ENCODE measurements at regions not wholly inside any gene's neighbourhood (a gene's known extent, or its start where the extent isn't known, plus 50 kb on each side); places are given as distances from the start of the nearest gene placed in this dataset.

- TF ChIP-seq CTCF (IDR thresholded peaks at IDR 0.05; ENCODE audit: low read depth, low read length, poor library complexity, severe bottlenecking) (no peak), EZH2phosphoT487 (IDR thresholded peaks at IDR 0.05; ENCODE audit: borderline replicate concordance, low read length) (no peak)
- no peaks in the 10 kb centered on the region for H3F3A ChIP-seq (ENCODE audit: control insufficient read depth, insufficient read depth)
- no peak overlapping the region for H3K4me2 ChIP-seq (ENCODE audit: low read length)
Observed at GRCh38 chr3:145869958-145870357, 291.0 kb downstream of the PLOD2 start.

GRCh38 chr3:145882436-145882835 lies 278.5 kb downstream of the PLOD2 start:
- no peak overlapping the region for H3K4me2 ChIP-seq (ENCODE audit: low read length)

More at GRCh38 chr3:145869958-145870357, 291.0 kb downstream of the PLOD2 start:
- Histone ChIP-seq H4K20me1 (ENCODE audit: control insufficient read depth, insufficient read depth, low read depth, low read length) (no peaks in the 10 kb centered on the region), H3K27ac (ENCODE audit: low read depth, low read length) (no peak overlapping the region), H3K79me2 (ENCODE audit: control insufficient read depth, low read length) (no peaks in the 10 kb centered on the region), H3K4me3 (ENCODE audit: low read length) (no peak overlapping the region), H3K9me3 (ENCODE audit: control insufficient read depth, insufficient read depth, low read length) (no peaks in the 10 kb centered on the region), H3K9me2 (replicated peaks; ENCODE audit: control insufficient read depth, low read length) (no peaks in the 10 kb centered on the region), H3K4me1 (ENCODE audit: control insufficient read depth, low read length) (no peaks in the 10 kb centered on the region), H3K27me3 (ENCODE audit: control insufficient read depth, low read length) (no peaks in the 10 kb centered on the region), H3K36me3 (ENCODE audit: control insufficient read depth, low read length) (no peaks in the 10 kb centered on the region)

GRCh38 chr3:145889730-145890129 lies 271.3 kb downstream of the PLOD2 start:
- Histone ChIP-seq H4K20me1 (ENCODE audit: control insufficient read depth, insufficient read depth, low read depth, low read length) (no peaks in the 10 kb centered on the region), H3K27ac (ENCODE audit: low read depth, low read length) (no peak overlapping the region), H3K4me1 (ENCODE audit: control insufficient read depth, low read length) (no peaks in the 10 kb centered on the region), H3F3A (ENCODE audit: control insufficient read depth, insufficient read depth) (no peaks in the 10 kb centered on the region), H3K4me3 (ENCODE audit: low read length) (no peak overlapping the region), H3K79me2 (ENCODE audit: control insufficient read depth, low read length) (no peaks in the 10 kb centered on the region), H3K9me3 (ENCODE audit: control insufficient read depth, insufficient read depth, low read length) (no peaks in the 10 kb centered on the region), H3K27me3 (ENCODE audit: control insufficient read depth, low read length) (no peaks in the 10 kb centered on the region), H3K36me3 (ENCODE audit: control insufficient read depth, low read length) (no peaks in the 10 kb centered on the region), H3K4me2 (ENCODE audit: low read length) (no peak overlapping the region), H3K9me2 (replicated peaks; ENCODE audit: control insufficient read depth, low read length) (no peaks in the 10 kb centered on the region)
- TF ChIP-seq EZH2phosphoT487 (IDR thresholded peaks at IDR 0.05; ENCODE audit: borderline replicate concordance, low read length) = no peak

More at GRCh38 chr3:145882436-145882835, 278.5 kb downstream of the PLOD2 start:
- H4K20me1 ChIP-seq (ENCODE audit: control insufficient read depth, insufficient read depth, low read depth, low read length) = no peaks in the 10 kb centered on the region
- H3K9me3 ChIP-seq (ENCODE audit: control insufficient read depth, insufficient read depth, low read length) = no peaks in the 10 kb centered on the region
- no peaks in the 10 kb centered on the region for H3K27me3 ChIP-seq (ENCODE audit: control insufficient read depth, low read length)
- no peak overlapping the region for H3K4me3 ChIP-seq (ENCODE audit: low read length)
- no peaks in the 10 kb centered on the region for H3K4me1 ChIP-seq (ENCODE audit: control insufficient read depth, low read length)
- H3K79me2 ChIP-seq (ENCODE audit: control insufficient read depth, low read length) = no peaks in the 10 kb centered on the region
- no peak overlapping the region for H3K27ac ChIP-seq (ENCODE audit: low read depth, low read length)
- TF ChIP-seq CTCF (IDR thresholded peaks at IDR 0.05; ENCODE audit: low read depth, low read length, poor library complexity, severe bottlenecking) (no peak), EZH2phosphoT487 (IDR thresholded peaks at IDR 0.05; ENCODE audit: borderline replicate concordance, low read length) (no peak)
- H3K36me3 ChIP-seq (ENCODE audit: control insufficient read depth, low read length) = no peaks in the 10 kb centered on the region
- no peaks in the 10 kb centered on the region for H3F3A ChIP-seq (ENCODE audit: control insufficient read depth, insufficient read depth)
- no peaks in the 10 kb centered on the region for H3K9me2 ChIP-seq (replicated peaks; ENCODE audit: control insufficient read depth, low read length)

GRCh38 chr3:145892869-145893268 lies 268.1 kb downstream of the PLOD2 start:
- TF ChIP-seq EZH2phosphoT487 (IDR thresholded peaks at IDR 0.05; ENCODE audit: borderline replicate concordance, low read length) (no peak), CTCF (IDR thresholded peaks at IDR 0.05; ENCODE audit: low read depth, low read length, poor library complexity, severe bottlenecking) (no peak)
- Histone ChIP-seq H3K27ac (ENCODE audit: low read depth, low read length) (no peak overlapping the region), H3K36me3 (ENCODE audit: control insufficient read depth, low read length) (no peaks in the 10 kb centered on the region), H3K4me2 (ENCODE audit: low read length) (no peak overlapping the region), H3F3A (ENCODE audit: control insufficient read depth, insufficient read depth) (no peaks in the 10 kb centered on the region), H3K9me2 (replicated peaks; ENCODE audit: control insufficient read depth, low read length) (no peaks in the 10 kb centered on the region), H3K27me3 (ENCODE audit: control insufficient read depth, low read length) (no peaks in the 10 kb centered on the region), H4K20me1 (ENCODE audit: control insufficient read depth, insufficient read depth, low read depth, low read length) (no peaks in the 10 kb centered on the region), H3K9me3 (ENCODE audit: control insufficient read depth, insufficient read depth, low read length) (no peaks in the 10 kb centered on the region), H3K4me1 (ENCODE audit: control insufficient read depth, low read length) (no peaks in the 10 kb centered on the region), H3K4me3 (ENCODE audit: low read length) (no peak overlapping the region), H3K79me2 (ENCODE audit: control insufficient read depth, low read length) (no peaks in the 10 kb centered on the region)

All from DOHH2 (cell line).